Transverse colon (tissue), 4 donors: ENCODE measurements at regions not wholly inside any gene's neighbourhood (a gene's known extent, or its start where the extent isn't known, plus 50 kb on each side); places are given as distances from the start of the nearest gene placed in this dataset.

ENCODE experiments used
- DNase-seq: peaks from one replicate; pipeline ENCODE4 v3.0.0-alpha.2; 2019
- H3K27ac ChIP-seq, 4 donors: fragments of 200-600 bp; sonication (generic); 2 replicates each; pipeline ENCODE4 v1.5.1; 2016 to 2018; ENCODE audit warnings: inconsistent platforms in 4 of 4
- H3K27me3 ChIP-seq: fragments of 200-600 bp; sonication (generic); 2 replicates; pipeline ENCODE4 v1.5.1; 2017; ENCODE audit warnings: inconsistent platforms
- H3K36me3 ChIP-seq, 4 donors: fragments of 200-600 bp; sonication (generic); 2 replicates each; pipeline ENCODE4 v1.5.1; 2017 to 2019; ENCODE audit warnings: inconsistent platforms in 4 of 4
- H3K4me1 ChIP-seq, 4 donors: fragments of 200-600 bp; sonication (generic); 2 replicates each; pipeline ENCODE4 v1.5.1; 2017 to 2020; ENCODE audit warnings: inconsistent platforms in 4 of 4
- H3K4me3 ChIP-seq, 4 donors: fragments of 200-600 bp; sonication (generic); 1 replicate in 1 of 4; 2 replicates in 3 of 4; pipeline versions ENCODE4 v1.5.1 to v1.6.1; 2017 to 2019; ENCODE audit warnings: inconsistent platforms in 4 of 4
- H3K9me3 ChIP-seq, 2 donors: fragments of 200-600 bp; sonication (generic); 2 replicates each; pipeline ENCODE4 v1.5.1; 2017 to 2019; ENCODE audit warnings: inconsistent platforms in 2 of 2
- CTCF ChIP-seq, 5 experiments: fragments of 200-600 bp in 3 of 5; fragments of 450-650 bp in 2 of 5; sonication (generic) in 3 of 5; IDR thresholded peaks; 1 replicate in 2 of 5; 2 replicates in 3 of 5; pipeline ENCODE4 v1.5.1; 2016 to 2017; ENCODE audit warnings: antibody characterized with exemption in 5 of 5, inconsistent platforms in 3 of 5, mild to moderate bottlenecking in 2 of 5, moderate library complexity in 1 of 5
- EP300 ChIP-seq: sonication (generic); formaldehyde crosslinking; IDR thresholded peaks from one replicate; pipeline ENCODE4 v1.6.1; 2017; ENCODE audit warnings: antibody characterized with exemption, low read depth
- POLR2A ChIP-seq: fragments of 450-650 bp; IDR thresholded peaks from one replicate; pipeline ENCODE4 v1.6.1; 2016; ENCODE audit warnings: antibody characterized with exemption, mild to moderate bottlenecking, moderate library complexity
- POLR2AphosphoS5 ChIP-seq, 3 donors: sonication (generic); formaldehyde crosslinking; IDR thresholded peaks; one replicate each; pipeline ENCODE4 v1.6.1; 2016; ENCODE audit warnings: antibody characterized with exemption in 3 of 3
- WGBS, 2 donors: methylation state at CpG; one replicate each; pipeline ENCODE4 v1.1.5; 2018; ENCODE audit warnings: low coverage in 1 of 2; 5-methylcytosine and 5-hydroxymethylcytosine counted together
- in situ Hi-C, 4 donors: fragments of 200-750 bp; cut with MboI; loops; one replicate each; pipeline versions ENCODE4 v1.15.0 to v1.15.1; 2017; ENCODE audit warnings: low sequenced_read_pairs in 3 of 4, low pct_ligation_motif_present in 1 of 4, low pct_unique_long_range_greater_than_20kb in 1 of 4
- intact Hi-C: fragments of 100-400 bp; cut with DNase I; formaldehyde crosslinking; loops from one replicate; pipeline ENCODE4 v1.15.1; 2023; ENCODE audit warnings: low total_unique reads

GRCh38 chr2:12253167-12253778 is 463.5 kb upstream of the TRIB2 start:
- no peak for DNase-seq
- no peak overlapping the region for H3K4me3 ChIP-seq
- no peaks in the 10 kb centered on the region for H3K36me3 ChIP-seq
- 96 to 100% methylated on average over 2 of the region's 2 CpGs for WGBS, 2 donors
- TF ChIP-seq POLR2A = no peak
- no peak for TF ChIP-seq POLR2AphosphoS5 (IDR thresholded peaks at IDR 0.05)
- no peak for TF ChIP-seq CTCF (IDR thresholded peaks at IDR 0.05)
- TF ChIP-seq EP300 = no peak
- in situ Hi-C loops (no loop called here), intact Hi-C loops (no loop called here)
- no peak overlapping the region for H3K27ac ChIP-seq
- H3K9me3 ChIP-seq = no peaks in the 10 kb centered on the region
- no peaks in the 10 kb centered on the region for H3K27me3 ChIP-seq
- H3K4me1 ChIP-seq = no peaks in the 10 kb centered on the region

DNA sequence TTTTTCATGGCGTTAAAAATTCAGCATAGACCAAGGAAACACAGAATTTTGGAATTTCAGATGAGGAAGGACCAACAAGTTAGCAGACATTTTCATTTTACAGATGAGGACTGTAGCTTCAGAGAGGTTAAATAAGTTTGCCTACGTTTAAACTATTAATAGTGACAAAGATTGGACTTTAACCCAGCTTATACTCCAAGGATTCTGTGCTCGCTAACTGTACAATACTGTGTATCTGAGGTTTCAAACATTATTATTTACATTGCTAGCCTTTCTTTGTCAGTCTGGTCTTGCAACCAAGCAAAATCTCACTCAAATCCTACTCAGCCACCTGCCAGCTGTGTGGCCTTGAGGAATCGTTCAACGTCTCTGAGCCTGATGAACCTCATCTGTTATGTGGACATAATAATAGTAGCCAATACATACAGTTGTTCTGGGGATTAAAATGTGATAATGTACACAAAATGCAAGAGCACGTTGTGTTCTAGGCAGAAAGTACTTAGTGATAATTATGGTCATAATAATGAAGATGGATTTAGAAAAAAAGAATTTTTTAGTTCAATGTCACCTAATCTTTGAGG is 462.4 kb upstream of the TRIB2 start:
- Histone ChIP-seq H3K27me3 (no peaks in the 10 kb centered on the region), H3K4me1 (no peaks in the 10 kb centered on the region), H3K36me3 (no peaks in the 10 kb centered on the region), H3K9me3 (no peaks in the 10 kb centered on the region), H3K4me3 (no peak overlapping the region), H3K27ac (no peak overlapping the region)
- in situ Hi-C loops (no loop called here), intact Hi-C loops (no loop called here)
- no peak for DNase-seq
- 77 to 87% methylated on average over 4 to 6 of the region's 6 CpGs for WGBS, 2 donors
- no peak for TF ChIP-seq POLR2AphosphoS5 (IDR thresholded peaks at IDR 0.05)
- TF ChIP-seq POLR2A = no peak
- TF ChIP-seq CTCF (IDR thresholded peaks at IDR 0.05) = no peak

DNA sequence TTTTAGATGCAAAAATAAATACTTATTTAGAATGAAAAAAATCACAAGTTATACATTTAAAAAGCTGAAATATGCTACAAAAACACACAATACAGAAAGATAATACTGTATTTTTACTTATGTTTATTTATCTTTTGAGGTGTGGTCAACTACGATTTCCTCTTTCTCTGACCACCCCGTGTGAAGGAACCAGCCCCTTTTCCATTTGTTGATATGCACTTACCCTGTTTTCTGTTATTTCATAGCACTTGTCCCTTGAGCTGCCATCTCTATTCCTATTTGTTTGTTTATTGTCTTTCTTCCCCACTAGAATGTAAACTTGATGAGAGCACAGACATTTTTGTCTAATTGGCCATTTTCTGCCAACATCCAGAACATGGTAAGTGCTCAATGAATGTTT is 460.5 kb upstream of the TRIB2 start:
- no peak for TF ChIP-seq EP300
- TF ChIP-seq CTCF (IDR thresholded peaks at IDR 0.05) = no peak
- no peak for TF ChIP-seq POLR2A
- TF ChIP-seq POLR2AphosphoS5 (IDR thresholded peaks at IDR 0.05) = no peak
- H3K4me1 ChIP-seq = no peaks in the 10 kb centered on the region
- intact Hi-C loops = no loop called here
- 45 to 70% methylated on average over 2 of the region's 2 CpGs for WGBS, 2 donors
- H3K36me3 ChIP-seq = no peaks in the 10 kb centered on the region
- no peaks in the 10 kb centered on the region for H3K27me3 ChIP-seq
- in situ Hi-C loops = no loop called here
- H3K27ac ChIP-seq = no peak overlapping the region
- DNase-seq = no peak
- H3K4me3 ChIP-seq = no peak overlapping the region
- no peaks in the 10 kb centered on the region for H3K9me3 ChIP-seq

GRCh38 chr2:12257476-12257875 is 459.3 kb upstream of the TRIB2 start:
- H3K4me1 ChIP-seq = no peaks in the 10 kb centered on the region
- H3K9me3 ChIP-seq = no peaks in the 10 kb centered on the region
- in situ Hi-C loops = no loop called here
- WGBS, 2 donors = 56 to 58% methylated on average over 3 of the region's 3 CpGs
- TF ChIP-seq EP300 (no peak), CTCF (IDR thresholded peaks at IDR 0.05) (no peak), POLR2AphosphoS5 (IDR thresholded peaks at IDR 0.05) (no peak), POLR2A (no peak)
- DNase-seq = no peak
- no peaks in the 10 kb centered on the region for H3K27me3 ChIP-seq
- no peaks in the 10 kb centered on the region for H3K36me3 ChIP-seq
- H3K4me3 ChIP-seq = no peak overlapping the region
- intact Hi-C loops = no loop called here
- H3K27ac ChIP-seq = no peak overlapping the region
